ENCODE measurements at regions not wholly inside any gene's neighbourhood (a gene's known extent, or its start where the extent isn't known, plus 50 kb on each side); places are given as distances from the start of the nearest gene placed in this dataset.

- TF ChIP-seq YY1 (IDR thresholded peaks at IDR 0.05; ENCODE audit: insufficient read depth, insufficient read length) (no peak), ZNF274 (IDR thresholded peaks at IDR 0.05; ENCODE audit: low read depth, low read length) (no peak), SUZ12 (IDR thresholded peaks at IDR 0.05; ENCODE audit: extremely low read depth, insufficient read depth, insufficient read length) (no peak)
These were observed 933.9 kb upstream of the PIK3C3 start for GRCh38 chr18:41021089-41021488.

All from NT2/D1 (cell line).